Fibroblast of mammary gland (primary cell): ENCODE measurements at regions not wholly inside any gene's neighbourhood (a gene's known extent, or its start where the extent isn't known, plus 50 kb on each side); places are given as distances from the start of the nearest gene placed in this dataset.

Source experiments
- DNase-seq: peaks from one replicate; pipeline ENCODE4 v3.0.0-alpha.2; 2010; ENCODE audit warnings: low read depth
- H3K4me3 ChIP-seq: 2 replicates; pipeline ENCODE4 v1.5.1; 2011; ENCODE audit warnings: low read depth, mild to moderate bottlenecking, low read length, moderate library complexity; ENCODE audit not compliant: control insufficient read depth
- CTCF ChIP-seq: conservative IDR thresholded peaks from 2 replicates; pipeline ENCODE4 v1.5.1; 2011; ENCODE audit warnings: low read depth, low read length, inconsistent platforms; ENCODE audit not compliant: control insufficient read depth, insufficient read depth

GRCh38 chr10:3896161-3896560 is 111.2 kb upstream of the KLF6 start:
- no peak for TF ChIP-seq CTCF

GRCh38 chr10:3895045-3895631 is 110.1 kb upstream of the KLF6 start:
- no peak overlapping the region for H3K4me3 ChIP-seq
- TF ChIP-seq CTCF: no peak
- DNase-seq: peak; percentile 55

More at GRCh38 chr10:3896161-3896560, 111.2 kb upstream of the KLF6 start:
- H3K4me3 ChIP-seq: no peak overlapping the region
- no peak for DNase-seq

GRCh38 chr10:3893901-3894563 is 109.0 kb upstream of the KLF6 start:
- TF ChIP-seq CTCF: no peak
- H3K4me3 ChIP-seq: no peak overlapping the region
- DNase-seq: no peak

GRCh38 chr10:3892440-3893425 is 107.7 kb upstream of the KLF6 start:
- TF ChIP-seq CTCF: no peak
- no peak for DNase-seq
- no peak overlapping the region for H3K4me3 ChIP-seq

- H3K4me3 ChIP-seq: no peak overlapping the region
- no peak for TF ChIP-seq CTCF
- no peak for DNase-seq
These were observed 106.4 kb upstream of the KLF6 start for GRCh38 chr10:3891396-3891795.

GRCh38 chr10:3890602-3891352 is 105.8 kb upstream of the KLF6 start:
- no peak for TF ChIP-seq CTCF
- no peak overlapping the region for H3K4me3 ChIP-seq
- no peak for DNase-seq
